Stimulated activated CD4-positive, alpha-beta T cell treated with anti-CD3 and anti-CD28 coated beads, Interleukin-1b, Interleukin-23, amount 100 ng/mL, for 48 hours (primary cell): ENCODE measurements at regions not wholly inside any gene's neighbourhood (a gene's known extent, or its start where the extent isn't known, plus 50 kb on each side); places are given as distances from the start of the nearest gene placed in this dataset.
"Not testable (repeated sequence)": the region's sequence is repeated elsewhere in the genome, so short reads cannot be mapped to it uniquely, and the experiment has no call there.

Experiments used
- DNase-seq: peaks from one replicate; pipeline ENCODE4 v3.0.0-alpha.2; 2020

DNA sequence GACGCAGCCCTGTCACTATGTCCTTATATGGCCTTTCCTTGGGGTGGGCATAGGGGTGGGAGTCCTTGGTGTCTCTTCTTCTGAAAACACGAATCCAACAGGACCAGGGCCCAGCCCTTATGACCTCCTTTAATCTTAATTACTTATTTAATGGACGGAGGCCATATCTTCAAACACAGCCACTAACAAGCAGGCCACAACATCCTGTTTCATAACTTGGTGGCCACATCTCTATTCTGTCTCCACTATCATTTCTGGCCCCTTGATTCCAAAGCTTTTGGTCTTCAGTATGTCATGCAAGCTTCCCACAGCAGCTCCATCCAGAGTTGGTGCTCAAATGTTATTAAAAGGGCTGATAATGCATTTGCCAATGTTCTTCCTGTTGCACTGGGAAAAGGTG lies 287.3 kb upstream of the SMIM21 start:
- no peak for DNase-seq

DNA sequence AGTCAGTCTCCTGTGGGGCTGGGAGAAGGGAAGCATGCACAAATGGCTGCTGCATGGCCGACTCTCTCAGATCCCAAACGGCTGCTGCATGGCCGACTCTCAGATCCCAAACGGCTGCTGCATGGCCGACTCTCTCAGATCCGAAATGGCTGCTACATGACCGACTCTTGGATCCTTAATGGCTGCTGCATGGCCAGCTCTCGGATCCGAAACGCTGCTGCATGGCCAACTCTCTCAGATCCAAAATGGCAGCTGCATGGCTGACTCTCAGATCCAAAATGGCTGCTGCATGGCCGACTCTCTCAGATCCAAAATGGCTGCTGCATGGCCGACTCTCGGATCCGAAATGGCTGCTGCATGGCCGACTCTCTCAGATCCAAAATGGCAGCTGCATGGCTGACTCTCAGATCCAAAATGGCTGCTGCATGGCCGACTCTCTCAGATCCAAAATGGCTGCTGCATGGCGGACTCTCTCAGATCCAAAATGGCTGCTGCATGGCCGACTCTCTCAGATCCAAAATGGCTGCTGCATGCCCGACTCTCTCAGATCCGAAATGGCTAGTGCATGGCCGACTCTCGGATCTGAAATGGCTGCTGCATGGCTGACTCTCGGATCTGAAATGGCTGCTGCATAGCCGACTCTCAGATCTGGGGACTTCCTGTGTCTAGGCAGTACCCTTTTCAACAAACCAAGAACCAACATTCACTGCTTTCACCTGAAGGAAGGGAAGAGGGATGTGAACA lies 284.8 kb upstream of the SMIM21 start:
- not testable (repeated sequence) for DNase-seq

DNA sequence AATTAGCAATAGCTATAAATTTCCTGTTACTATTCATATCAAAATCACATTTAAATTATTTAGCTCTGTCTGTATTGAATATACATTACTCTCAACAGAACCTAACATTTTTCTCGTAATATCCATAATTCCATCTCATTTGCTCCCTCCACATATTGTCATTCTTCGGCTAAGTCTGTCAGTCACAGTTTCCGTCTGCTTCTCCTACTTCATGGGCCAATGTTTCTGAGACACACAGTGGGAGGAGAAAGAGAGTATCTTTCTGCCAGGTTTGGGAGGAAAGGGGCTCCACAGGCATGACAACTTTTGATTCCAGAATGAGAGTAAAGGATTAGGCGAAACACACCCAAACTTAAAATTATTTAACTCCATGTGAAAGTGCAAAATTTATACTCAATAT lies 273.1 kb upstream of the SMIM21 start:
- no peak for DNase-seq

DNA sequence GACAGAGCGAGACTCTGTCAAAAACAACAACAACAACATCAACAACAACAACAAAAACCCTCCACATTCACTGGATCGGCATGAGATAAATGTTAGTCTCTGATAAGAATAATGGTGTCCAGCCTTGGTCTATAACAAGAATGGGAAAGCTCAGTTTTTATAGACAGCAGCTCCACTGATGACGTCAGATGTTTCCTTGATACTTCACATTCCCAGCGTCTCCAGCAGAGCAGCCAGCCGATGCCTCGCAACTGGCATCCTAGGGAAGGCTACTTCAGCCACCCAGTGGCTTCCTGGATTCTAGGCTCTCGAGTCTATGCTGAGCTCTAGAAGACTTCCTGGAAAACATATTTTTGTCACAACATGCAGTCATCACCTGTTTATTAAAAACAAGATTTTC lies 271.4 kb upstream of the SMIM21 start:
- no peak for DNase-seq

DNA sequence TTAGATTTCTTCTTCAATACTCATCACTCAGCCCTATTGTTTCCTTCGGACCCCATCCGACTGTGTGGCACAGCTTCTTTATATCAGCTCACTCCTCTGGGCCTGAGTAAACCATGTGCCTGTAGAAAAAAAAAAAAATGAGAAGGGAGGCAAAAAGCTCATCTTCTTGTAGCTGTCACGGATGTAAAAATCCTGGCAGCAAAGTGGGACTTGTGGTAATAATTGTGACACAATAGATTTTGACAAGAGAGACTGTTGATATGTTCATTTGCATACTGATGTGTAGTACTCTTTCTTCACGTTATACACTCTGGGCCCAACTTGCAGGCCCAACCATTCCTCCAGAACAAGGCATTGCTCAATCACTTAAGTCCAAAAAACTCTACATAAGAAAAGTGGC lies 270.0 kb upstream of the SMIM21 start:
- DNase-seq = no peak

DNA sequence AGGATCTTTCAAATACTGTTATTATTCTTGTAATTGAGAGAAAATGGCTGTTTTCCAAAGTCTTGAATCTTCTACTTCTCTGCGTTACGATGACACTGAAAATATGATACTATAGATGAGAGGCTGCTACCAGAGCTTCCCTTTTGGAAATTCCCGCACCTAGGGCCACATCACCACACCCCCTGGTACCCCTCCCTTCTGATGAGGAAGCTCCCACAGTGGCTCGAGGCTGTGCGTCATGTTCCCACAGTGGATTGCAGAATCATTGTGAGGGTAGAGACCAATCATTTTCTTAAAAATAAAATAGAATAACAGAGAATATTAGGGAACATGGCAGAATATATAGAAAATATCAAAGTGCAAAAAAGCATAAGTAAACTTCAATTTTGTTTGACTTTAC lies 268.9 kb upstream of the SMIM21 start:
- DNase-seq = no peak

DNA sequence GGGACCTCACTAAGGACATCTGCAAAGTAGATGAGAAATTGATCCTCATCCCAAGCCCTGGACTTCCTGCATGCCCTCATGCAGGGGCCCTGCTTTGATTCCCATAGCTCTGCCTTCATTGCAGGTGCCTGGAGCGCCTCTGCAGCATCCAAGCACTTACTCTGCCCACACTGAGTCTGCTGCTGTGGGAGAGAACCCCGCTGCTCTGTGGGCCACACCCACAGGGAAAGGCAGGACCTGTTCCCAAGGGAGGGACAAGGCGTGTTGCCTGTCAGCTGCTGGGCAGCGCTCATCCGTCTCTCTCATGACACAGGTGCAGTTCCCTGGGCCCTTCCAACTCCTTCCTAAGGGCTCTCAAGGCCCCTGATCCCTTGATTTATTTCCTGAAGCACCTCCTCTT lies 266.8 kb upstream of the SMIM21 start:
- no peak for DNase-seq

DNA sequence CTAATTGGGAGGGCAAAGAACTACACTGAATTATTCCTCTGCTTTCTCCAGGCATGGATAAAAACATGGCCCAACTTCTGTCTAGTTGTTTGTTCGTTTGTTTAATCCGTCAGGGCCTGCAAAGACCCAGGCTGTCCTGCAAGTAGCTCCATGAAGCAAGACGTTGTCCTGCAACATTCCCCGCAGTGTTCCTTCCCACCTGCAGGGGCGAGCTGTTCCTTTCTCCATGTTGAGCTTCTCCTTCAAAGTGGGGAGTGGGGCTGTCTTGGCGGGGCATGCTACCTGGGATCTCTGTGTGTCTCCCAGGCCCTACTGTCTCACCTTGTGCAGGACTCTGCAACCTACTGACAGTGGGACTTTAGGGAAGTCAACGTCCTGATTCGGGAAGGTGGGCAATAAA lies 264.0 kb upstream of the SMIM21 start:
- DNase-seq = no peak

DNA sequence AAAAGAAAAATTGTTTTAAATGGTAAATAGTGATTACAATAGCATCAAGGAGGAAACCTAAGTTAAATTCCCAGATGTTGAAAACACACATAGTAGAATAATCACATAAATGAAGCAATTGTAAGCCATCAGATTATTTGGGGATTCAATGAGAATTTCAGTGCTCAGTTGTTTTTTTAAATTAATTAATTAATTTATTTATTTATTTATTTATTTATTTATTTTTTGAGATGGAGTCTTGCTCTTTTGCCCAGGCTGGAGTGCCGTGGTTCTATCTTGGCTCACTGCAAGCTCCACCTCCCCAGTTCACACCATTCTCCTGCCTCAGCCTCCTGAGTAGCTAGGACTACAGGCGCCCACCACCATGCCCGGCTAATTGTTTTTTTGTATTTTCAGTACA lies 262.8 kb upstream of the SMIM21 start:
- not testable (repeated sequence) for DNase-seq

DNA sequence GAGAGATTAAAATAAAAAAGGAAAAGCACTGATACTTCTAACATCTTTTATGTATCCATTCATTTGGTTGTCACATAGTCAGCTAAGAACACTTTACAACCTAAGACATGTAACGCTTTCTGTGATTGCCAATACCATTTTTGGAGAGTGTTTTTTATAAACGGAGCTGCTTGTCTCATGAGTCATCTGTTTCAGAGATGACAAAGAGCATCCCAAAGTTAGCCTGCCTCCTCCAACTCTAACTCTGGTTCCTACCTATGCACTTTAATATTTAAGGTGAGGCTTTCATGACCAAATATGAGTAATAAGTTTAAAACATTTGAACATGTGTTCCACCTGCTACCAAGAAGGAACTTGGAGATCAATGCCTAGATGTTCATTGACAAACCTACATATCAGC lies 260.1 kb upstream of the SMIM21 start:
- DNase-seq = no peak

DNA sequence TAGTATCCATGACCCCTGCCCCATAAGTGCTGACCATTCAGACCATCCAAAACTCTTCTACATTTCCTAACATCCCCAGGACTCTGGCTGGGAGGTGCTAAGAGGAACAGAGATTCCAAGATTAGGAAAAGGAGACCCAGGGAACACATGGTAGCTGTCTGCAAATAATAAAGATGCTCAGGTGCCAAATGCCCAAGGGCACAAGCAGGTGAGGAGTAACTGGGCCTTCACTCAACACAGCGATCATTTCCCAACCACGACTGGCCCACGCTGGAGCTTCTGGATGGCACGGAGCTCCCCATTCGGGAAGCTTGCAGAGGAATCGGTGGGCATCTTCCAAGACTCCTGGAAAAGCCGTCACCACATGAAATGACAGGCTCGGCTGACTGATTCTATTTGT lies 255.9 kb upstream of the SMIM21 start:
- no peak for DNase-seq

DNA sequence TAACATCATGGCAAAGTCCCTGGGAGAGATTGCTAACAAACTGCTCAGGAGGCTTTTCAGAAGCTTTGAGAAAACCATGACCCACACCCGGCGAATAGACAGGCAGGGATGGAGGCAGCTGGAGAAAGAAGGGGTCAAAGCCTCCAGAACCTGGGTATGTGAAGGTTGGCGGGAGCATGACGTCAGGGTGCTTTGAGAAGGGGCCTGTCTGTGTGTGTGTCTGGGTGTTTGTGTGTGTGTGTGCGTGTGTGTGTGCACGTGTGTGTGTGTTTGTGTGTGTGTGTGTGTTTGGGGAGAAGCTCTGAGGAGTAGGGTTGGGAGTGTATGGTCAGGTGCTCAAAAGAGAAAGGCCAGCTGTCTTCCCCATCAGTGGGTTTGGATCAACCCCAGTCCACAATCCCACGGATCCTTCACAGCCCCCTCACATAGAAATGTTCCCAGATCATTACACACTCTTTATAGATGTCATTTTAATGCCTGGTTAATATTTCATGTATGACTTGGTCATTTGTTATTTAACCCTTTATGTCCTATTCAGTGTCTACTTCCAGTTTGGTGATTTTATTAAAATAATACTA lies 254.1 kb upstream of the SMIM21 start:
- no peak for DNase-seq

DNA sequence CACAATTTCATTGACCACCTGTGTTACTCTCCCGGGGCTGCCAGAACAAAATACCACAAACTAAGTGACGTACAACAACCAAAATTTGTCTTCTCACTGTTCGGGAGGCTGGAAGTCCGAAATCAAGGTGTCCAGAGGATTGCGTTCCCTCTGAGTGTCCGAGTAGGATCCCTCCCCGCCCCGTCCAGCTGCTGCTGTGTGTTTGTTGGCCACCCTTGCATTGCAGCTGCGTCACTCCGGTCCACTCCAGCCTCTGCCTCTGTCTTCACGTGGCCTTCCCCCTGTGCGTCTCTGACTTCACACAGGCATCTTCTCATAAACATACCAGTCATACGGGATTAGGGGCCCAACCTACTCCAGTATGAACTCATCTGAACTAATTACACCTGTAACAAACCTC lies 251.8 kb upstream of the SMIM21 start:
- DNase-seq = no peak

DNA sequence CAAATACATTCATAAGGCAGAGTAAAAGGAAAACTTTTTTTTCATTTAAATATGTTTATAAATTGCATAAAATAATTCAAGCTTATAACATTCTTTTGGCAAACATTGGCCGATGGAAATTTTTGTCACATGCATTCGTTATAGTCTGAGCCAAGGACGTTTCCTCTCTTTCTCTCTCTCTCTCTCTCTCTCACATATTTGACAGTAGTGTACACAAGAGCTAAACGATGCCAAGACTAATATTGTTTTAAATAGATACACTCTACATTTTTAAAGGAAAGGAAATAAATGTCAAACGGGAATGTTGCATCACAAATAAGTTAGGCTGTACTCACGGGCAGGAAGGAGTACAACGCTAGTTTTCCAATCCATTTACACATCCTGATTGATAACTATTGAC lies 251.1 kb upstream of the SMIM21 start:
- no peak for DNase-seq

DNA sequence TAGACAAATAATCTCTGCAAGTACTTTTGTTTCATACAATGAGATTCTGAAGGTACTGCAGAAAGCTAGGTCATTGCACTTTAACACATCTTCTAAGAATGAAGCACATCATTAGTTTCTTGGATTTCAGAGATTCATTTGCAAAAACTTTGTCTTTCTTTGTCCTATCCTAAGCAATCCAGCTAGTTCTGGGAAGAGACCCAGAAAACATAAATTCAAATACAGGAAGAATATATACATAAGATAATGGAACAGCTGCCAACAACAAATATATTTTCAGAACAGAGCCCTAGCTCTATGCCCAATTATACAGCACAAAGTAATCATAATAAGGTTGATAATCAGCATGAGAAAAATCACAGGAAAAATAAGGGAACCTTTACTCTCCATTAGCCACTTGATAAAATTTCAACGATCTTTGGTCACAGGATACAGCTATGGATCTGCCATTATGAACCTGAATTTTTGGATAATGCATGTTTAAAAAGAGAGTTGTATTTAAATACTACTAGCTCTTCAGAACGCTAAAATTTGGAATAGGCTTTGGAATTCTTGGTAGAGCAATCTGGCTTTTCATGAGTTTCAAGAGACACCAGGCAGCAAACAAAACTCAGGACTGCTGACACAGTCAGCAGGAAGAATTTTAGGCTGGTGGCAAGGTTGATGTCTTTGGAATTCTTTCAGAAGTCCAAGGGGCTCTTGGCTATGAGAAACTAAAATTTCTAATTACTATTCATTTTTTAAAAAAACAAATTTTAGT lies 250.4 kb upstream of the SMIM21 start:
- DNase-seq = no peak

DNA sequence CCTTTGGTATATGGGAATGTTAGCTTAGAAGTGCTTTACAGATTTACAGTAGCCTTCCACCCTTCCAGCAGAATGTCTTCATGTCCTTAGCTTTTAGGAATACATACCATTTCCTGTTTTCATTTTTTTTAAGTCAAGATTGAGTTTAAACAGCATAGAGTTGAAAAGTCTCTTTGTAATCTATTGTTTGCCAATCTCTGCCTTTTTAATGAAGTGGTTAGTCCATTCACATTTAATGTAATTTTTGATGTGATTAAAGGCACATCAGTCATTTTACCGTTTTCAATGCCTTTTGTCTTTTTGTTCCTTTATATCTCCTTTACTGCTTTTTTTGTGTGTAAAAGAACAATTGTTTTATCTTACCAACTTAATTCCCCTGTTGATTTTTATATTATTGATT lies 233.4 kb upstream of the SMIM21 start:
- no peak for DNase-seq

DNA sequence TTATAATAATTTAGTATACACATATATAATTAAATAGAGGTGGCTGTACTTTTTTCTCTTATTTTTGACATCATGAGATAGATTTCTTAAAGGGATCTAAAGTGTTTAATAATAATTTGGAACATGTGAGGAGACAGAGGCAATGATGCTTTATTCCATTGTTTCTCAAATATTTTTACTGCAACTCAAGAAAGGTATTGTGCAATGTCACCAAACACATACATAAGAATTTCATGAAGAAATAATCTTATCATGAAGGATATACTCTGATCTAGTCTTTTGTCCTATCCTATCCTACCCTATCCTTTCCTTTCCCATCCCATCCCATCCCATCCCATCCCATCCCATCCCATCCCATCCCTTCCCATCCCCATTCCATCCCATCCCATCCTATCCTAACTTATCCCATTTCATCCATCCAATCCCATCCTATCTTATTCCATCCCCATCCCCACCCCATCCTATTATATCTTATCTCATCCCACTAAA lies 232.1 kb upstream of the SMIM21 start:
- DNase-seq = no peak

DNA sequence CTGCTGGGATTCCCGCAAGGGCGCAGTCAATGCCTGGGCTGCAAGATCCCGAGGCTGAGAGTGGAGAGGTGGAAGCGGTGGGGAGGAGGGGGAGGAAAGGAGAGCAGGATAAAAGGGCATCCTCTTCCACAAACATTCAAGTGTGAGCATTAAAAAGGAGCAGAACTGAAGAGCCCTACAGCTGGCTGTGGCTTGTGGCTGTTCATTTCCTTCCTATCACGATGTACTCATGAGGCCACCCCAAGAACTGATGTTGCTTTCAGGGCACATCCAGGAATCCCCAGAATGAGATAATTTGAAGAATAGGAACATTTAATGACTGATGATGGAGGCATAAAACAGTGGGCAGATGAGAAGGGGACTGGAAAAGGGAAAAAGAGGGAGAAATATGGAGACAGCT lies 230.8 kb upstream of the SMIM21 start:
- DNase-seq = no peak

DNA sequence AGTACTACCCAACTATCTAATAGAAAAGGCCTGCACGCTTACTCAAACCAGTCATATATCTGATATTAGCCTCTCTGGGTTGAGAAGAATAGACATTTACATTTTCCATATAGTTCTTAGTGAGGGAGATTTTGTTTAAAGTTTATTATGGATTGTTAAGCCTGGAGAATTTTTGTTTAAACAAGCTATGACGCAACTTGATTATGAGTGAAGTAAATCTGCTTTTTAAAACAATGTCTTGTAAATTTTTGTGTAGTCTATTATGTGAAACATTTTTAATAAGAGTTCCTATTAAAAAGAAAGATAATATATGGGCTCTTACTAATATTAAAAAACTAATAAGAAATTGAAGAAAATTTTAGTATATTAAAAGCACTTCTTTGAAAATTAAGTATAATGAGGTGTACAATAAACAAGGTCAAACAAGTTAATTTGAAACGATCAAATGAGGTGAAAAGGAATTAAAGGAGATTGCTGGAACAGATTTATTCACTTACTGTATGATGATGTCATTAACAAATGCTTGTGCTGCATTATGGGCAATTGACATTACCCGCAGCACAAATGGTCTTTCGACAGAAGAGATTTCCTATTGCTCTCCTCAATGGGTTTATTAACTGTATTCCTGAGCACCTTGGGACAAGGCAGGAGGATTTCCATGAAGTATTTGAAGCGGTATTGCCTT lies 229.2 kb upstream of the SMIM21 start:
- no peak for DNase-seq

DNA sequence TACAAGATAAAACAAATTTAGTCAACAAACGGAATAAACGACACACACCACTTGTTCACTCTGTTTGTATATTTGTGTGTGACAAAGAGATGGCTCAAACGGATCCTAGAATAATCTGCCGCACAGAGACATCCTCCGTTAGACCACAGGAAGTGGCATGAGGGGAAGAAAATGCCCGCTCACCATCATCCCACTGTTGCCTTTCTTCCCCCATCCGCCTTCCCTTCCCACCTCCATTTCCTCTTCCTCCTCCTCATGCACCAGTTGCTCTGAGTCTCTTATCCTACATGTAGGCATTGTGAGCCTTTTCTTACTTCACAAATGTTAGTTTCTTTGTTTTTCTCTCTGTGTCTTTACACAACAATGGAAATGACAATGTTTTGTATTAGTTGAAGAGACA lies 228.5 kb upstream of the SMIM21 start:
- no peak for DNase-seq

DNA sequence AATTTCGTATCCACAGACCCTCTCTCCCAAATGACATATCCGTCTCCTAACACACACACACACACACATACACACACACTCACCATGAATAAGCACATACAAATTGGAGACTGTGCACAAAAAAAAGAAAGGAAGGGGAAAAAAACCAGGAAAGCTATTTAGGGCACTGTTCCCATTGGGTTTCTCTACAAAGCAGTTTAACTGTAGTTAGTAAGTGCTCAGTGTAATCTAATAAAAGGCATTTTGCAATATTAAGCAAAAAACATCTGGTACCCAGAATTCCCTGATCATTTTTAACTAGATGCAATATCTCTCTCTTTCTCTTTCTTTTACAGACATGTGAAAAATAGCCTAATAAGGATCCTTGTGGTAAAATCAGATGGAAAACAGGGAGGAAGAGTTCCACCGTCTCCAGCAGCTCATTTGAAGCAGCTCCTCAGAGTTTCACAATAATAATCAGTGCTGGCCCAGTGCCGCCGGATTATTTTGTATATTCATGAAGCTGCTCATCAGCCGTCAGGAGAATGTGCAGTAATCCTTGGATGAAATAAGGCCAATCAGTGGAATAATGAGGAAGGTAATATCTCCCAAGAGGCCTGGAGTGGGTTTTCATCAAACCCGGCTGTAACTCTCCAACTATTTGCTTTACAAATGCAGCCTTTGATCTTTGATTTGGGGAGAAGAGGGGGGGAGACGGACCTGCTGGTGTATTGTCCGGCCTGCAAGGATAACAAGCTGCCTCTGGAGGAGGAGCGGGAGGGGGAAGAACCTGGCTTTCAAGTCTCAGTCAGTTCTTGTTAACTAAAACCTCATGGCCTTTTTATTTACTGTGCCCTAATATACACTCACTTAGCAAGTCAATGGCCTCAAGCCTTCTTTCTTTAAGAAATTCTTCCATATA lies 227.6 kb upstream of the SMIM21 start:
- no peak for DNase-seq

DNA sequence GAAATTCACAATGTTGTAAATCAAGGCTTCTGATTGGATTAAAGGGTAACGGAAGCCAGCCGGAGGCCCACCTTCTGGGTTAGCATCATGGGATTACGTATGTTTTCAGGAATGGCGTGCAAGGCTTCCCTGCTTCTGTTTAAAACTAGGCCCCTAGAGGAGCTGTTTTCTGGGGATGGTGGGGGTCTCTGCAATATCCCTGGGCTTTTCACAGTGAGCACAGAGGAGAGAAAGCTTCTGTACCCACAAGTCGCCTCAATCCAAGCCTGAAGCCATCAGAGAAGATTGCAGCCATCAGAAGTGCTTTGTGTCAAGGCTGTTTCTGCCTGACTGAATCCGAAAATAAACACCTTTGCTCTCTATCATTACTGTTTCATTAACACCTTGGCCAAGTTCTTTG lies 226.9 kb upstream of the SMIM21 start:
- no peak for DNase-seq

DNA sequence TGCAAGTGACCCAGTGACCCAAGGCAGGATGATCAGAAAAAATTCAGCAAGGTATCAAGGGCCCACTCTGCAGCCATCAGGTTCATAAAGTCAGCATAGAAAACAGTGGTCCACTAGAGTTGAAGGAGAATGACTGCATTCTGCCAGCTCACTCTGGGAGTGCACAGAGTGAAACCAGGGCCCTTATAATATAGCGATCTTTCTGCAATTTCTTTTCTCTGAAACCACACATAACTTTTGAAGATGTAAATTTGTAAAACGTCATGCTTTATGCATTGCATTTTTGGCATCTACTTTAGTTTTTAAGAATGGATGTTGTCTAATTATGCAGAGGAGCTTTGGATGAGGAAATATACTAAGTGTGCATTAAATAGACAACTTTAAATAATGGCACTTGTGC lies 225.0 kb upstream of the SMIM21 start:
- no peak for DNase-seq
